ENCODE measurements at regions not wholly inside any gene's neighbourhood (a gene's known extent, or its start where the extent isn't known, plus 50 kb on each side); places are given as distances from the start of the nearest gene placed in this dataset.

GRCh38 chr16:86824751-86825296 is 246.5 kb downstream of the FOXL1 start:
- Histone ChIP-seq H3K36me3 (no peaks in the 10 kb centered on the region), H3K4me1 (peaks cover 0 to under 1% of the 10 kb centered on the region in 2 donors), H3K27ac (no peak overlapping the region), H3K9me3 (no peaks in the 10 kb centered on the region), H3K27me3 (no peaks in the 10 kb centered on the region), H3K4me3 (no peak overlapping the region)
- no peak for DNase-seq (ENCODE audit: low spot score)
- no peak for TF ChIP-seq CTCF (IDR thresholded peaks at IDR 0.05)

- Histone ChIP-seq H3K27me3 (no peaks in the 10 kb centered on the region), H3K27ac (no peak overlapping the region), H3K9me3 (no peaks in the 10 kb centered on the region), H3K4me1 (no peaks in the 10 kb centered on the region), H3K4me3 (no peak overlapping the region), H3K36me3 (no peaks in the 10 kb centered on the region)
- no peak for TF ChIP-seq CTCF (IDR thresholded peaks at IDR 0.05)
- no peak for DNase-seq (ENCODE audit: low spot score)
Observed at GRCh38 chr16:86825631-86826030, 247.3 kb downstream of the FOXL1 start.

- H3K27ac ChIP-seq: no peak overlapping the region
- H3K27me3 ChIP-seq: no peaks in the 10 kb centered on the region
- no peaks in the 10 kb centered on the region for H3K36me3 ChIP-seq
- H3K4me1 ChIP-seq: no peaks in the 10 kb centered on the region
- no peak overlapping the region for H3K4me3 ChIP-seq
- DNase-seq (ENCODE audit: low spot score): no peak
- H3K9me3 ChIP-seq: no peaks in the 10 kb centered on the region
- no peak for TF ChIP-seq CTCF (IDR thresholded peaks at IDR 0.05)
Observed at GRCh38 chr16:86826941-86827340, 248.6 kb downstream of the FOXL1 start.

GRCh38 chr16:86827521-86827920 is 249.2 kb downstream of the FOXL1 start:
- Histone ChIP-seq H3K36me3 (no peaks in the 10 kb centered on the region), H3K4me3 (no peak overlapping the region), H3K9me3 (no peaks in the 10 kb centered on the region), H3K4me1 (no peaks in the 10 kb centered on the region), H3K27ac (no peak overlapping the region), H3K27me3 (no peaks in the 10 kb centered on the region)
- no peak for DNase-seq (ENCODE audit: low spot score)
- TF ChIP-seq CTCF (IDR thresholded peaks at IDR 0.05): no peak

GRCh38 chr16:86828202-86828601 is 249.9 kb downstream of the FOXL1 start:
- no peak for TF ChIP-seq CTCF (IDR thresholded peaks at IDR 0.05)
- DNase-seq (ENCODE audit: low spot score): no peak
- Histone ChIP-seq H3K27me3 (no peaks in the 10 kb centered on the region), H3K9me3 (no peaks in the 10 kb centered on the region), H3K4me3 (no peak overlapping the region), H3K4me1 (no peaks in the 10 kb centered on the region), H3K36me3 (no peaks in the 10 kb centered on the region), H3K27ac (no peak overlapping the region)

GRCh38 chr16:86828653-86829052 is 250.3 kb downstream of the FOXL1 start:
- no peaks in the 10 kb centered on the region for H3K27me3 ChIP-seq
- TF ChIP-seq CTCF (IDR thresholded peaks at IDR 0.05): no peak
- H3K27ac ChIP-seq: no peak overlapping the region
- no peaks in the 10 kb centered on the region for H3K36me3 ChIP-seq
- no peaks in the 10 kb centered on the region for H3K9me3 ChIP-seq
- no peak for DNase-seq (ENCODE audit: low spot score)
- no peaks in the 10 kb centered on the region for H3K4me1 ChIP-seq
- no peak overlapping the region for H3K4me3 ChIP-seq
